IMR-90 (cell line): ENCODE measurements at regions not wholly inside any gene's neighbourhood (a gene's known extent, or its start where the extent isn't known, plus 50 kb on each side); places are given as distances from the start of the nearest gene placed in this dataset.

Experiments
- SMC3 ChIP-seq: fragments of 150-350 bp; IDR thresholded peaks from 2 replicates; pipeline ENCODE4 v1.6.1; 2016; ENCODE audit warnings: low read depth, mild to moderate bottlenecking, antibody characterized with exemption, low read length, moderate library complexity
- TF ChIP-seq, protein P1 (sequence below): conservative IDR thresholded peaks from 2 replicates; pipeline ENCODE4 v1.5.1; 2012; ENCODE audit warnings: mild to moderate bottlenecking, low read depth, low read length, improper control_type of control experiment

DNA sequence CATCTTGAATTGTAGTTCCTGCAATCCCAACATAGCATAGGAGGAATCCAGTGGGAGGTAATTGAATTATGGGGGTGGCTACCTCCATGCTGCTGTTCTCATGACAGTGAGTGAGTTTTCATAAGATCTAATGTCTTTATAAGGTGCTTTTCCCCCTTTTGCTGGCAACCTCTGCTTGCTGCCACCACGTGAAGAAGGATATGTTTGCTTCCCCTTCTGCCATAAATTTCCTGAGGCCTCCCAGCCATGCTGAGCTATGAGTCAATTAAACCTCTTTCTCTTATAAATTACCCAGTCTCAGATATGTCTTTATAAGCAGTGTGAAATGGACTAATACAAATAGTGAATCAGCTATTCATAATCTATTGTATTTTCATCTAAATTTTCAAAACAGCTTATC lies 537.3 kb downstream of the EPHA3 start:
- no peak for TF ChIP-seq SMC3
- TF ChIP-seq, protein P1, sequence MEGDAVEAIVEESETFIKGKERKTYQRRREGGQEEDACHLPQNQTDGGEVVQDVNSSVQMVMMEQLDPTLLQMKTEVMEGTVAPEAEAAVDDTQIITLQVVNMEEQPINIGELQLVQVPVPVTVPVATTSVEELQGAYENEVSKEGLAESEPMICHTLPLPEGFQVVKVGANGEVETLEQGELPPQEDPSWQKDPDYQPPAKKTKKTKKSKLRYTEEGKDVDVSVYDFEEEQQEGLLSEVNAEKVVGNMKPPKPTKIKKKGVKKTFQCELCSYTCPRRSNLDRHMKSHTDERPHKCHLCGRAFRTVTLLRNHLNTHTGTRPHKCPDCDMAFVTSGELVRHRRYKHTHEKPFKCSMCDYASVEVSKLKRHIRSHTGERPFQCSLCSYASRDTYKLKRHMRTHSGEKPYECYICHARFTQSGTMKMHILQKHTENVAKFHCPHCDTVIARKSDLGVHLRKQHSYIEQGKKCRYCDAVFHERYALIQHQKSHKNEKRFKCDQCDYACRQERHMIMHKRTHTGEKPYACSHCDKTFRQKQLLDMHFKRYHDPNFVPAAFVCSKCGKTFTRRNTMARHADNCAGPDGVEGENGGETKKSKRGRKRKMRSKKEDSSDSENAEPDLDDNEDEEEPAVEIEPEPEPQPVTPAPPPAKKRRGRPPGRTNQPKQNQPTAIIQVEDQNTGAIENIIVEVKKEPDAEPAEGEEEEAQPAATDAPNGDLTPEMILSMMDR = no peak
